Lower leg skin (tissue), 4 donors: ENCODE measurements at regions not wholly inside any gene's neighbourhood (a gene's known extent, or its start where the extent isn't known, plus 50 kb on each side); places are given as distances from the start of the nearest gene placed in this dataset.
"Not testable (repeated sequence)": the region's sequence is repeated elsewhere in the genome, so short reads cannot be mapped to it uniquely, and the experiment has no call there.

Source experiments
- DNase-seq, 2 donors: peaks; one replicate each; pipeline ENCODE4 v3.0.0-alpha.2; 2019; ENCODE audit warnings: low spot score in 2 of 2
- H3K4me3 ChIP-seq: fragments of 200-600 bp; sonication (generic); 2 replicates; pipeline ENCODE4 v1.5.1; 2017; ENCODE audit warnings: mild to moderate bottlenecking, low read depth; ENCODE audit not compliant: poor library complexity, severe bottlenecking
- CTCF ChIP-seq, 3 donors: fragments of 450-650 bp; IDR thresholded peaks; one replicate each; pipeline ENCODE4 v1.5.1; 2016; ENCODE audit warnings: antibody characterized with exemption in 3 of 3, mild to moderate bottlenecking in 3 of 3, moderate library complexity in 2 of 3
- POLR2A ChIP-seq, 2 donors: fragments of 450-650 bp; IDR thresholded peaks; one replicate each; pipeline ENCODE4 v1.6.1; 2016 to 2017; ENCODE audit warnings: antibody characterized with exemption in 2 of 2, mild to moderate bottlenecking in 1 of 2, moderate library complexity in 1 of 2
- WGBS, 2 donors: methylation state at CpG; one replicate each; pipeline ENCODE4 v1.1.5; 2018; 5-methylcytosine and 5-hydroxymethylcytosine counted together
- intact Hi-C: fragments of 100-400 bp; cut with DNase I; formaldehyde crosslinking; loops from one replicate; pipeline ENCODE4 v1.15.0; 2023; ENCODE audit warnings: low total_unique reads

- TF ChIP-seq POLR2A (IDR thresholded peaks at IDR 0.05) (no peak), CTCF (IDR thresholded peaks at IDR 0.05) (no peak)
- WGBS, 2 donors = 86 to 92% methylated on average over 2 of the region's 2 CpGs
- no peak overlapping the region for H3K4me3 ChIP-seq
- no peak for DNase-seq
- intact Hi-C loops = no loop called here
Measured at GRCh38 chr5:84450617-84451414, 66.1 kb upstream of the EDIL3 start.

- no peak overlapping the region for H3K4me3 ChIP-seq
- DNase-seq = no peak
- intact Hi-C loops = no loop called here
- 54 to 55% methylated on average over 2 of the region's 2 CpGs for WGBS, 2 donors
- no peak for TF ChIP-seq CTCF (IDR thresholded peaks at IDR 0.05)
- TF ChIP-seq POLR2A (IDR thresholded peaks at IDR 0.05) = no peak
Measured at GRCh38 chr5:84445049-84445685, 60.5 kb upstream of the EDIL3 start.

- intact Hi-C loops = no loop called here
- WGBS, 2 donors = 91 to 94% methylated on average over 1 of the region's 1 CpG
- no peak overlapping the region for H3K4me3 ChIP-seq
- TF ChIP-seq CTCF (IDR thresholded peaks at IDR 0.05) (no peak), POLR2A (IDR thresholded peaks at IDR 0.05) (no peak)
- no peak for DNase-seq
Measured at GRCh38 chr5:84438456-84438855, 53.8 kb upstream of the EDIL3 start.

GRCh38 chr5:84437673-84438315 is 53.1 kb upstream of the EDIL3 start:
- 74 to 85% methylated on average over 2 of the region's 2 CpGs for WGBS, 2 donors
- H3K4me3 ChIP-seq = no peak overlapping the region
- no peak for DNase-seq
- intact Hi-C loops = no loop called here
- no peak for TF ChIP-seq POLR2A (IDR thresholded peaks at IDR 0.05)
- TF ChIP-seq CTCF (IDR thresholded peaks at IDR 0.05) = no peak

- WGBS, 2 donors = 58 to 65% methylated on average over 1 of the region's 1 CpG
- no peak for TF ChIP-seq POLR2A (IDR thresholded peaks at IDR 0.05)
- TF ChIP-seq CTCF (IDR thresholded peaks at IDR 0.05) = no peak
- no peak for DNase-seq
- H3K4me3 ChIP-seq = no peak overlapping the region
- intact Hi-C loops = no loop called here
Measured at GRCh38 chr5:84436866-84437265, 52.2 kb upstream of the EDIL3 start.

- intact Hi-C loops, H3K4me3 ChIP-seq, DNase-seq: not testable (repeated sequence)
- WGBS, 2 donors = 66 to 70% methylated on average over 8 of the region's 8 CpGs
Measured at GRCh38 chr5:84435861-84436346, 51.2 kb upstream of the EDIL3 start.
